ENCODE measurements at regions not wholly inside any gene's neighbourhood (a gene's known extent, or its start where the extent isn't known, plus 50 kb on each side); places are given as distances from the start of the nearest gene placed in this dataset.

GRCh38 chr13:100753376-100753775 is 78.8 kb upstream of the TMTC4 start:
- no peak for DNase-seq

GRCh38 chr13:100751826-100752225 is 77.2 kb upstream of the TMTC4 start:
- DNase-seq, result no peak

- no peak for DNase-seq
Observed at GRCh38 chr13:100746953-100747683, 72.5 kb upstream of the TMTC4 start.

- no peak for DNase-seq
Observed at GRCh38 chr13:100738176-100738855, 63.7 kb upstream of the TMTC4 start.

- DNase-seq, result no peak
Observed at GRCh38 chr13:100735494-100735893, 60.9 kb upstream of the TMTC4 start.

DNA sequence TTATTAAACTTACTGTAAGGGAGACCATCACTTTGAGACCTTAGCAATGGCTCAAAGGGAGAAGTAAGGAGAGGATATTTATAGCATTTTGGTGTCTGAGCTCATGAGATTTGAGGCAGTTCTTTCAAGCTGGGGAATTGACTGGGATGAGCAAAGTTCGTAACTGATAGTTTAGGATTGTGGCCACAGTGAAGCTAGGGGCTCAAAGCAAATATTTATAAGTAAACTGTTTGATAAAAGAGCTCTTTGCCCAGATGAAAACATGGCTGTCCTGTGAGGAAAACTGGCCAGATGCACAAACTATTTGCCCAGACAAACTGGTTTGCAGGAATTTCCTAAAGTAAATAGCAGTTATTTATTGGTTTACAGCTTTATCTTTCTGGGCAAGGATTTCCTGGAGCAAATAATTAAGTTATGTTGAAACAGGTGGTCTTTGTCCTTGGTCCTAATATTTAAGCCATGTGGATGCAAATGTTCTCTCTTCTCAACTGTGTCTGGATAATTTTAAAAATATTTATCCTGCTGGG is 59.7 kb upstream of the TMTC4 start:
- DNase-seq, result no peak

DNA sequence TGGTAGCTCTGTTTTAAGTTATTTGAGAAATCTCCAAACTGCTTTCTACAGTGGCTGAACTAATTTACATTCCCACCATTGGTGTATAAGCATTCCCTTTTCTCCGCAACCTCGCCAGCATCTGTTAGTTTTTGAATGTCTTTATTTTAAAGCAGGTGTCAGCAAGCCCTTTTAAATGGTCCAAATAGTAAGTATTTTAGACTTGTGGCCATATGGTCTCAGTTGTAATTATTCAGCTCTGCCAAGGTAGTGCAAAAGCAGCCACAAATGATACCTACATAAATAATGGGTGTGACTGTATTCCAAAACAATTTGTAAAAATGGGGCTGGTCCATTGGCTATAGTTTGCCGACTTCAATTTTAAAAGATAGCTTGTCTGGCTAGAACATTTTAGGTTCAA is 58.7 kb upstream of the TMTC4 start:
- no peak for DNase-seq

DNA sequence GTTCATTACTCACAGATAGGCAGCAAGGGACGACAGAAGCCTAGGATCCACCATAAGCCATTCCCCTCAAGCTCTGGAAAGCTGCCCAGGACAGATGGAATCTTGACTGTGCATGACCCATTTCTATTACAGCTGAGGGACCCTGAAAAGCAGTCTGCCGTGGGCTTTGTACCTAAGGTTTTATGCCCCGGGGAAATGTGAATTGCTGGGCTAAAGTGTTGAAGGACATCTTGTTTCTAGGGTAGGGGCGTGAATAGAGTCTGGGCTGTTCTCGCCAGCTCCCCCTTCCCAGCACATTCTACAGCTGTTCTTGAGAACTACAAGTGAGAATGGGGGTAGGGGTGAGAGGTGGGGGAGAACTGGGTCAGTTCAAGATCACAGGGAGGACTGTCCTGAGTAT is 53.6 kb upstream of the TMTC4 start:
- no peak for DNase-seq

DNA sequence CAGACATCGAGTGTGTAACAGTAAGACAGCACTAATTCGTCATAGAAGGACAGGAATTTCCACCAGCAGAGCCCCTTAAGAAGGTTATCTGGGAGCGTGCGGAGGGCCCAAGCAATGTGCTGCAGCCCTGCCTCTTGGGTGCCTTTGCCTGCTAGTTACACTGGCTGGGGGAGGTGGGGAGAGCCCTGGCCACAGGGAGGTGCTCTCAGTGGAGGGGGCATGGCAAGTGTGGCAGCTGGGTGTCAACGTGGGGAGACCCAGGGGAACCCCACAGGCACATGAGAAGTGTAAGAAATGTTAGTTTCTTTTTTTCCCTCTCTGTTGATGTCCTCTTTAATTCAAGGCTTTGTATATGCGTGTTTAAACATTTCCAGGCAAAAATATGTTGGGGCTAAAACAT is 50.9 kb upstream of the TMTC4 start:
- no peak for DNase-seq

- no peak for DNase-seq
Observed at GRCh38 chr13:100724568-100724967, 50.0 kb upstream of the TMTC4 start.
